ENCODE measurements at regions not wholly inside any gene's neighbourhood (a gene's known extent, or its start where the extent isn't known, plus 50 kb on each side); places are given as distances from the start of the nearest gene placed in this dataset.

GRCh38 chr7:36066343-36066664, 86.8 kb upstream of the EEPD1 start:
- no peak for DNase-seq (ENCODE audit: low spot score)

GRCh38 chr7:36070230-36070629, 82.8 kb upstream of the EEPD1 start:
- no peak for DNase-seq (ENCODE audit: low spot score)

GRCh38 chr7:36071605-36072004, 81.4 kb upstream of the EEPD1 start:
- DNase-seq (ENCODE audit: low spot score) = no peak

GRCh38 chr7:36072620-36073019, 80.4 kb upstream of the EEPD1 start:
- no peak for DNase-seq (ENCODE audit: low spot score)

- no peak for DNase-seq (ENCODE audit: low spot score)
Observed at GRCh38 chr7:36075561-36075960, 77.5 kb upstream of the EEPD1 start.

- DNase-seq (ENCODE audit: low spot score) = no peak
Observed at GRCh38 chr7:36076074-36076473, 77.0 kb upstream of the EEPD1 start.

- no peak for DNase-seq (ENCODE audit: low spot score)
Observed at GRCh38 chr7:36078816-36079360, 74.2 kb upstream of the EEPD1 start.

- no peak for DNase-seq (ENCODE audit: low spot score)
Observed at GRCh38 chr7:36079446-36080025, 73.5 kb upstream of the EEPD1 start.

GRCh38 chr7:36080843-36081242, 72.2 kb upstream of the EEPD1 start:
- no peak for DNase-seq (ENCODE audit: low spot score)

GRCh38 chr7:36082216-36082615, 70.8 kb upstream of the EEPD1 start:
- no peak for DNase-seq (ENCODE audit: low spot score)

- no peak for DNase-seq (ENCODE audit: low spot score)
Observed at GRCh38 chr7:36082910-36083309, 70.1 kb upstream of the EEPD1 start.

- no peak for DNase-seq (ENCODE audit: low spot score)
Observed at GRCh38 chr7:36083626-36084380, 69.3 kb upstream of the EEPD1 start.

- no peak for DNase-seq (ENCODE audit: low spot score)
Observed at GRCh38 chr7:36084485-36085091, 68.5 kb upstream of the EEPD1 start.

GRCh38 chr7:36085096-36085495, 68.0 kb upstream of the EEPD1 start:
- no peak for DNase-seq (ENCODE audit: low spot score)

GRCh38 chr7:36086571-36086970, 66.5 kb upstream of the EEPD1 start:
- no peak for DNase-seq (ENCODE audit: low spot score)

- no peak for DNase-seq (ENCODE audit: low spot score)
Observed at GRCh38 chr7:36088553-36088952, 64.5 kb upstream of the EEPD1 start.

- no peak for DNase-seq (ENCODE audit: low spot score)
Observed at GRCh38 chr7:36088966-36089365, 64.1 kb upstream of the EEPD1 start.

- no peak for DNase-seq (ENCODE audit: low spot score)
Observed at GRCh38 chr7:36090976-36091873, 61.8 kb upstream of the EEPD1 start.

- no peak for DNase-seq (ENCODE audit: low spot score)
Observed at GRCh38 chr7:36091874-36092176, 61.2 kb upstream of the EEPD1 start.

- DNase-seq (ENCODE audit: low spot score) = no peak
Observed at GRCh38 chr7:36092221-36092771, 60.8 kb upstream of the EEPD1 start.

GRCh38 chr7:36096460-36097095, 56.5 kb upstream of the EEPD1 start:
- no peak for DNase-seq (ENCODE audit: low spot score)

GRCh38 chr7:36098096-36098495, 55.0 kb upstream of the EEPD1 start:
- DNase-seq (ENCODE audit: low spot score) = no peak

All from globus pallidus (tissue), 1 donor.